Adrenal gland (tissue), 9 donors: ENCODE measurements at regions not wholly inside any gene's neighbourhood (a gene's known extent, or its start where the extent isn't known, plus 50 kb on each side); places are given as distances from the start of the nearest gene placed in this dataset.

Source experiments
- DNase-seq, 7 donors: peaks; one replicate each; pipeline ENCODE4 v3.0.0-alpha.2; 2019 to 2020
- H3K27ac ChIP-seq, 5 donors: fragments of 200-600 bp; sonication (generic) in 4 of 5; 1 replicate in 3 of 5; 2 replicates in 2 of 5; pipeline versions ENCODE4 v1.5.1 to v1.8.0; 2016 to 2020; ENCODE audit warnings: mild to moderate bottlenecking in 1 of 5
- H3K27me3 ChIP-seq: fragments of 200-600 bp; 2 replicates; pipeline ENCODE4 v1.8.0; 2021
- H3K36me3 ChIP-seq, 2 donors: fragments of 200-600 bp; replicated peaks in 1 of 2; 1 replicate in 1 of 2; 2 replicates in 1 of 2; pipeline versions ENCODE4 v1.5.1 to v1.8.0; 2018 to 2022
- H3K4me1 ChIP-seq, 2 donors: fragments of 200-600 bp; replicated peaks in 1 of 2; 1 replicate in 1 of 2; 2 replicates in 1 of 2; pipeline versions ENCODE4 v1.5.1 to v1.8.0; 2018 to 2021
- H3K4me3 ChIP-seq, 4 donors: fragments of 200-600 bp; sonication (generic) in 3 of 4; one replicate each; pipeline ENCODE4 v1.5.1; 2016 to 2018
- H3K9me3 ChIP-seq, 3 donors: fragments of 200-600 bp; sonication (generic) in 1 of 3; replicated peaks in 1 of 3; 1 replicate in 2 of 3; 2 replicates in 1 of 3; pipeline versions ENCODE4 v1.5.1 to v1.8.0; 2016 to 2021
- CTCF ChIP-seq, 6 experiments: fragments of 450-650 bp in 4 of 6; fragments of 200-600 bp in 2 of 6; sonication (generic) in 1 of 6; IDR thresholded peaks; 1 replicate in 5 of 6; 2 replicates in 1 of 6; pipeline versions ENCODE4 v1.5.1 to v1.8.0; 2016 to 2021; ENCODE audit warnings: antibody characterized with exemption in 6 of 6, mild to moderate bottlenecking in 2 of 6, moderate library complexity in 1 of 6
- POLR2A ChIP-seq, 2 donors: fragments of 450-650 bp; IDR thresholded peaks; one replicate each; pipeline ENCODE4 v1.6.1; 2017; ENCODE audit warnings: antibody characterized with exemption in 2 of 2, mild to moderate bottlenecking in 2 of 2, moderate library complexity in 1 of 2
- WGBS, 4 donors: extraction: QIAGEN DNeasy Blood & Tissue Kit in 2 of 4; methylation state at CpG; one replicate each; pipeline versions ENCODE4 v1.1.5 to v1.1.7; 2013 to 2017; 5-methylcytosine and 5-hydroxymethylcytosine counted together
- intact Hi-C, 2 donors: fragments of 100-400 bp; cut with DNase I; formaldehyde crosslinking; loops; one replicate each; pipeline versions ENCODE4 v1.14.1 to v1.15.0; 2022 to 2023
- donor health status: healthy with polysubstance abuse.
- donor health status: Bipolar disorder and iron deficiency.
- donor health status: DM: yes; HTN: yes; CAD: no.
- donor health status: DM: no; HTN: no; CAD: no.
- donor health status: DM: no; HTN: no; CAD: no.

- no peak overlapping the region for H3K4me3 ChIP-seq
- intact Hi-C loops, result loop anchor here (5.0 kb wide), 1 partner anchor 251 kb away; no protein-coding TSS in a partner anchor
- DNase-seq, result peak; percentile 74 to 90 (median 80)
- peaks cover 0 to 19% of the 10 kb centered on the region in 2 donors for H3K4me1 ChIP-seq
- no peaks in the 10 kb centered on the region for H3K9me3 ChIP-seq
- H3K27me3 ChIP-seq, result no peaks in the 10 kb centered on the region
- WGBS, 4 donors, result 19 to 28% (median 25%) methylated on average over 19 to 20 of the region's 20 CpGs
- TF ChIP-seq POLR2A (IDR thresholded peaks at IDR 0.05), result no peak
- TF ChIP-seq CTCF (IDR thresholded peaks at IDR 0.05), result peak; percentile 64 to 87 (median 82)
- H3K36me3 ChIP-seq, result no peaks in the 10 kb centered on the region
- no peak overlapping the region for H3K27ac ChIP-seq
Observed at GRCh38 chr10:114876602-114877300, 55.2 kb downstream of the FHIP2A start.

- Histone ChIP-seq H3K27me3 (no peaks in the 10 kb centered on the region), H3K4me3 (no peak overlapping the region), H3K9me3 (no peaks in the 10 kb centered on the region), H3K4me1 (peaks cover 3 to 22% of the 10 kb centered on the region in 2 donors), H3K36me3 (no peaks in the 10 kb centered on the region), H3K27ac (no peak overlapping the region)
- WGBS, 4 donors, result 38 to 47% (median 42%) methylated on average over 6 of the region's 6 CpGs
- intact Hi-C loops, result loop anchor here (5.0 kb wide), 1 partner anchor 250 kb away; no protein-coding TSS in a partner anchor
- DNase-seq, result no peak
- TF ChIP-seq POLR2A (IDR thresholded peaks at IDR 0.05) (no peak), CTCF (IDR thresholded peaks at IDR 0.05) (peak in 1 of 6 experiments; percentile 1)
Observed at GRCh38 chr10:114877301-114877644, 55.7 kb downstream of the FHIP2A start.

DNA sequence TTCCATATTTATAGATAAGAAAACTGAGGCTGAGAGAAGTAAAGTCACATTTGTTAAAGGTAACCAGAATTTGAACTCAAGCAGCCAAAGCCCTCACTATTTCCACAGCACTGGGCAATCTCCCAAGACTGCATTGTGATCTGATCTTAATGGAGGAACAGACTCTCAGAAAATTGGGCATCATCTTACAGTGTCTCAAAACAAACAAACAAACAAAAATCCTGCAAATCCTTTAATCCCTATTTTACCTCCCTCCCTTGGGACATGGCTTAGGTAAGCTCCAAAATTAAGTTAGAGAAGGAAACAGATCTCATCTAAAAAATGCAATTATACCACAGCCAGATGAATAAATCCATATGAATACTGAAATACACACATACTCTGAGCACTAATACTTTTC, 57.5 kb downstream of the FHIP2A start:
- DNase-seq, result no peak
- Histone ChIP-seq H3K4me3 (no peak overlapping the region), H3K9me3 (no peaks in the 10 kb centered on the region), H3K36me3 (no peaks in the 10 kb centered on the region), H3K27ac (no peak overlapping the region), H3K4me1 (peaks cover 7 to 26% of the 10 kb centered on the region in 2 donors), H3K27me3 (no peaks in the 10 kb centered on the region)
- intact Hi-C loops, result loop anchor here (5.0 kb wide), 1 partner anchor 248 kb away; no protein-coding TSS in a partner anchor
- TF ChIP-seq CTCF (IDR thresholded peaks at IDR 0.05) (no peak), POLR2A (IDR thresholded peaks at IDR 0.05) (no peak)

GRCh38 chr10:114879541-114880158, 58.1 kb downstream of the FHIP2A start:
- H3K4me3 ChIP-seq, result no peak overlapping the region
- intact Hi-C loops, result loop anchor here (5.0 kb wide), 1 partner anchor 248 kb away; no protein-coding TSS in a partner anchor
- DNase-seq, result peak in 2 of 7 donors; percentile 22 to 62
- no peak overlapping the region for H3K27ac ChIP-seq
- WGBS, 4 donors, result 49 to 67% (median 53%) methylated on average over 13 of the region's 13 CpGs
- H3K27me3 ChIP-seq, result no peaks in the 10 kb centered on the region
- peaks cover 7 to 26% of the 10 kb centered on the region in 2 donors for H3K4me1 ChIP-seq
- no peaks in the 10 kb centered on the region for H3K9me3 ChIP-seq
- H3K36me3 ChIP-seq, result no peaks in the 10 kb centered on the region
- peak; percentile 21 to 43 (median 35) for TF ChIP-seq CTCF (IDR thresholded peaks at IDR 0.05)
- TF ChIP-seq POLR2A (IDR thresholded peaks at IDR 0.05), result no peak
